ENCODE measurements at regions not wholly inside any gene's neighbourhood (a gene's known extent, or its start where the extent isn't known, plus 50 kb on each side); places are given as distances from the start of the nearest gene placed in this dataset.

- TF ChIP-seq, protein P1, sequence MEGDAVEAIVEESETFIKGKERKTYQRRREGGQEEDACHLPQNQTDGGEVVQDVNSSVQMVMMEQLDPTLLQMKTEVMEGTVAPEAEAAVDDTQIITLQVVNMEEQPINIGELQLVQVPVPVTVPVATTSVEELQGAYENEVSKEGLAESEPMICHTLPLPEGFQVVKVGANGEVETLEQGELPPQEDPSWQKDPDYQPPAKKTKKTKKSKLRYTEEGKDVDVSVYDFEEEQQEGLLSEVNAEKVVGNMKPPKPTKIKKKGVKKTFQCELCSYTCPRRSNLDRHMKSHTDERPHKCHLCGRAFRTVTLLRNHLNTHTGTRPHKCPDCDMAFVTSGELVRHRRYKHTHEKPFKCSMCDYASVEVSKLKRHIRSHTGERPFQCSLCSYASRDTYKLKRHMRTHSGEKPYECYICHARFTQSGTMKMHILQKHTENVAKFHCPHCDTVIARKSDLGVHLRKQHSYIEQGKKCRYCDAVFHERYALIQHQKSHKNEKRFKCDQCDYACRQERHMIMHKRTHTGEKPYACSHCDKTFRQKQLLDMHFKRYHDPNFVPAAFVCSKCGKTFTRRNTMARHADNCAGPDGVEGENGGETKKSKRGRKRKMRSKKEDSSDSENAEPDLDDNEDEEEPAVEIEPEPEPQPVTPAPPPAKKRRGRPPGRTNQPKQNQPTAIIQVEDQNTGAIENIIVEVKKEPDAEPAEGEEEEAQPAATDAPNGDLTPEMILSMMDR (conservative IDR thresholded peaks at IDR 0.05; ENCODE audit: low read length) = no peak
- no peak for TF ChIP-seq EZH2phosphoT487 (IDR thresholded peaks at IDR 0.05; ENCODE audit: borderline replicate concordance, low read depth, low read length)
Measured at GRCh38 chr11:10954184-10954583, 96.3 kb upstream of the ZBED5 start.

Measured in OCI-LY7 (cell line).